SU-DHL-6 (cell line): ENCODE measurements at regions not wholly inside any gene's neighbourhood (a gene's known extent, or its start where the extent isn't known, plus 50 kb on each side); places are given as distances from the start of the nearest gene placed in this dataset.
"Not testable (repeated sequence)": the region's sequence is repeated elsewhere in the genome, so short reads cannot be mapped to it uniquely, and the experiment has no call there.

ENCODE experiments used
- H2AFZ ChIP-seq: fragments of 200-600 bp; sonication (generic); 2 replicates; pipeline ENCODE4 v1.6.1; 2014; ENCODE audit warnings: low read depth, mild to moderate bottlenecking, moderate library complexity, mixed read lengths, antibody characterized with exemption, low read length; ENCODE audit not compliant: severe bottlenecking
- H3F3A ChIP-seq: fragments of 200-600 bp; shearing (Covaris generic); 2 replicates; pipeline ENCODE4 v1.6.0; 2016; ENCODE audit warnings: antibody characterized with exemption, mild to moderate bottlenecking; ENCODE audit not compliant: insufficient read depth
- H3K27ac ChIP-seq: fragments of 200-600 bp; sonication (generic); 2 replicates; pipeline ENCODE4 v1.5.1; 2016; ENCODE audit warnings: low read depth, mild to moderate bottlenecking, low read length, moderate library complexity, mixed read lengths
- H3K27me3 ChIP-seq: fragments of 200-600 bp; sonication (generic), shearing (Covaris generic); 2 replicates; pipeline ENCODE4 v1.6.0; 2014; ENCODE audit warnings: mild to moderate bottlenecking, low read length
- H3K36me3 ChIP-seq: fragments of 200-600 bp; sonication (generic); 2 replicates; pipeline ENCODE4 v1.6.1; 2014; ENCODE audit warnings: mild to moderate bottlenecking, low read length, mixed read lengths
- H3K4me2 ChIP-seq: fragments of 300-600, 200-600 bp; shearing (Covaris generic), sonication (generic); 2 replicates; pipeline ENCODE4 v1.6.0; 2014; ENCODE audit warnings: low read length, low read depth, mild to moderate bottlenecking; ENCODE audit not compliant: poor library complexity, severe bottlenecking
- H3K4me3 ChIP-seq: fragments of 200-600 bp; sonication (generic); 2 replicates; pipeline ENCODE4 v1.5.1; 2014; ENCODE audit warnings: antibody characterized with exemption, low read length, mild to moderate bottlenecking, mixed read lengths; ENCODE audit not compliant: insufficient read depth, poor library complexity, severe bottlenecking
- H3K79me2 ChIP-seq: fragments of 200-600 bp; sonication (generic); 2 replicates; pipeline ENCODE4 v1.6.1; 2014; ENCODE audit warnings: mild to moderate bottlenecking, low read length, moderate library complexity; ENCODE audit not compliant: insufficient read depth
- H3K9ac ChIP-seq: fragments of 200-600 bp; sonication (generic); 2 replicates; pipeline ENCODE4 v1.7.0; 2014; ENCODE audit warnings: mild to moderate bottlenecking, low read length
- H3K9me2 ChIP-seq: fragments of 200-600 bp; sonication (generic); replicated peaks from 2 replicates; pipeline ENCODE4 v1.6.1; 2014; ENCODE audit warnings: low read length; ENCODE audit not compliant: insufficient read depth
- H3K9me3 ChIP-seq: fragments of 200-600 bp; sonication (generic); 2 replicates; pipeline ENCODE4 v1.6.1; 2014; ENCODE audit warnings: low read length, mixed read lengths; ENCODE audit not compliant: insufficient read depth
- H4K20me1 ChIP-seq: fragments of 200-600 bp; sonication (generic); 2 replicates; pipeline ENCODE4 v1.6.1; 2014; ENCODE audit warnings: low read depth, mild to moderate bottlenecking, antibody characterized with exemption, low read length, moderate library complexity, mixed read lengths
- EZH2phosphoT487 ChIP-seq: fragments of 200-600 bp; sonication (generic), shearing (Covaris generic); conservative IDR thresholded peaks from 2 replicates; pipeline ENCODE4 v1.6.1; 2018; ENCODE audit warnings: mild to moderate bottlenecking, antibody characterized with exemption, low read length, moderate library complexity, mixed read lengths
- TF ChIP-seq, protein P1 (sequence below): fragments of 200-600 bp; sonication (generic); IDR thresholded peaks from one replicate; pipeline ENCODE4 v1.5.1; 2017; ENCODE audit warnings: antibody characterized with exemption, mild to moderate bottlenecking, low read length, moderate library complexity; ENCODE audit not compliant: insufficient read depth, poor library complexity, severe bottlenecking

DNA sequence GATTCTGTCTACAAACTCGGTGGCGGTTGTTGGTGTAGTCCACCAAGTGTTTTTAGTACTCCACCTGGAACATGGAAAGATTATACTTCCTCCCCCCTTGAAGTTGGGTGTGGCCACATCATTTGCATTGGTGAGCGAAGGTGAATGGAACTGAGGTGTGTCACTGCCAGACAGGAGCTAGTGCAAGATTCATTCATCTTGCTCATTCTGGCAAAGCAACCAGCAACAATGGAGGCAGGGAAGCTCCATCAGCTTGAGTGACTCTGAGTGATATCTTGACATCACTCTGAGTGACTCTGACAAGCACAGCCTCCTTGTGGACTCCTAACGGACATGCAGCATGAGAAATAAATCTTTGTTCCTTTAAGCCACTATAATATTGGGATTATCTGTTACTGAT, 54.7 kb upstream of the SLC1A4 start:
- H3K9me2 ChIP-seq = no peaks in the 10 kb centered on the region
- no peaks in the 10 kb centered on the region for H3K27me3 ChIP-seq
- H2AFZ ChIP-seq = no peak overlapping the region
- no peaks in the 10 kb centered on the region for H4K20me1 ChIP-seq
- TF ChIP-seq, protein P1, sequence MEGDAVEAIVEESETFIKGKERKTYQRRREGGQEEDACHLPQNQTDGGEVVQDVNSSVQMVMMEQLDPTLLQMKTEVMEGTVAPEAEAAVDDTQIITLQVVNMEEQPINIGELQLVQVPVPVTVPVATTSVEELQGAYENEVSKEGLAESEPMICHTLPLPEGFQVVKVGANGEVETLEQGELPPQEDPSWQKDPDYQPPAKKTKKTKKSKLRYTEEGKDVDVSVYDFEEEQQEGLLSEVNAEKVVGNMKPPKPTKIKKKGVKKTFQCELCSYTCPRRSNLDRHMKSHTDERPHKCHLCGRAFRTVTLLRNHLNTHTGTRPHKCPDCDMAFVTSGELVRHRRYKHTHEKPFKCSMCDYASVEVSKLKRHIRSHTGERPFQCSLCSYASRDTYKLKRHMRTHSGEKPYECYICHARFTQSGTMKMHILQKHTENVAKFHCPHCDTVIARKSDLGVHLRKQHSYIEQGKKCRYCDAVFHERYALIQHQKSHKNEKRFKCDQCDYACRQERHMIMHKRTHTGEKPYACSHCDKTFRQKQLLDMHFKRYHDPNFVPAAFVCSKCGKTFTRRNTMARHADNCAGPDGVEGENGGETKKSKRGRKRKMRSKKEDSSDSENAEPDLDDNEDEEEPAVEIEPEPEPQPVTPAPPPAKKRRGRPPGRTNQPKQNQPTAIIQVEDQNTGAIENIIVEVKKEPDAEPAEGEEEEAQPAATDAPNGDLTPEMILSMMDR = no peak
- no peak for TF ChIP-seq EZH2phosphoT487
- peak overlapping the region; percentile 40 for H3K9ac ChIP-seq
- H3K9me3 ChIP-seq = peaks cover 7% of the 10 kb centered on the region; the same call in 1 of the 2 replicates
- H3K79me2 ChIP-seq = peaks cover 65% of the 10 kb centered on the region
- H3F3A ChIP-seq = peaks cover 72% of the 10 kb centered on the region
- peaks cover 9% of the 10 kb centered on the region; the same call in 1 of the 2 replicates for H3K36me3 ChIP-seq
- H3K4me2 ChIP-seq = peak overlapping the region; percentile 92
- H3K4me3 ChIP-seq = peak overlapping the region; percentile 3
- H3K27ac ChIP-seq = peak overlapping the region; percentile 97

DNA sequence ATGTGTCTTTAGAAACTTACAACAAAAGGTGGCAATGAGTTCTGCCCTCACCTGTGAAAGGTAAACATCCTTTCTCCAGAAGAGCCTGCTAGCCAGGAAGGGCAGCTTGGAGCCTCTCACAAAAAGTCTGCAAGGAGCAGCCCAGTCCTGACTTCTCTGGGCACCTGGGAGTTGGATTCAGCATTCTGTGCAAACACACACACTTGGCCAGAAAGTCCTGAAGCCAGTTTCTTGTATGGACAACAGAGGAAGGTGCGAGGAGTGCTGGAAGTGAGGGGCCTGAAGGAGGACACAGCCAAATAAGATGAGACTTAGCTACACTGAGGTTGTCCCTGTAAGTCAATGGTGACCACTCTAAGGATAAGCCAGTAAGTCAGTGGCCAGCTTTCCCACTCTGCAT, 52.4 kb upstream of the SLC1A4 start:
- no peak overlapping the region for H3K4me3 ChIP-seq
- H3K9ac ChIP-seq = peak overlapping the region; percentile 70
- peaks cover 70% of the 10 kb centered on the region for H3F3A ChIP-seq
- H2AFZ ChIP-seq = no peak overlapping the region
- no peaks in the 10 kb centered on the region for H4K20me1 ChIP-seq
- no peaks in the 10 kb centered on the region for H3K9me2 ChIP-seq
- H3K9me3 ChIP-seq = peaks cover 7% of the 10 kb centered on the region; the same call in 1 of the 2 replicates
- peak overlapping the region; percentile 97 for H3K27ac ChIP-seq
- H3K27me3 ChIP-seq = no peaks in the 10 kb centered on the region
- H3K4me2 ChIP-seq = peak overlapping the region; percentile 93
- peaks cover 42% of the 10 kb centered on the region for H3K79me2 ChIP-seq
- peaks cover 5% of the 10 kb centered on the region; the same call in 1 of the 2 replicates for H3K36me3 ChIP-seq
- TF ChIP-seq EZH2phosphoT487 = no peak
- TF ChIP-seq, protein P1 = no peak

DNA sequence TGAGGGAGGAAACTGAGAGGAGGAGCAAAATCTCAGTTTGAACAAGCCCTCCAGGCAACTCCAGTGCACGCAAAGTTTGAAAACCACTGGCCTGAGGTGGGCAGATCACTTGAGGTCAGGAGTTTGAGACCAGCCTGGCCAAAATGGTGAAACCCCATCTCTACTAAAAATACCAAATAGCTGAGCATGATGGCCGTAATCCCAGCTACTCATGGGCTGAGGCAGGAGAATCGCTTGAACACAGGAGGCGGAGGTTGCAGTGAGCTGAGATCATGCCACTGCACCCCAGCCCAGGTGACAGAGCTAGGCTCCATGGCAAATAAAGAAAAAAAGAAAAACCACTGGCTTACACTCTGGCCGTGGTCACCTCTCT, 51.9 kb upstream of the SLC1A4 start:
- H3K79me2 ChIP-seq = peaks cover 37% of the 10 kb centered on the region; the same call in 1 of the 2 replicates
- peak overlapping the region; percentile 97 for H3K27ac ChIP-seq
- H3K27me3 ChIP-seq, H3K9me3 ChIP-seq, H2AFZ ChIP-seq, H3K36me3 ChIP-seq, H4K20me1 ChIP-seq, H3K9me2 ChIP-seq: not testable (repeated sequence)
- H3K4me2 ChIP-seq = peak overlapping the region; percentile 93
- peaks cover 65% of the 10 kb centered on the region for H3F3A ChIP-seq
- H3K4me3 ChIP-seq = peak overlapping the region; percentile 49
- peak overlapping the region; percentile 70 for H3K9ac ChIP-seq

DNA sequence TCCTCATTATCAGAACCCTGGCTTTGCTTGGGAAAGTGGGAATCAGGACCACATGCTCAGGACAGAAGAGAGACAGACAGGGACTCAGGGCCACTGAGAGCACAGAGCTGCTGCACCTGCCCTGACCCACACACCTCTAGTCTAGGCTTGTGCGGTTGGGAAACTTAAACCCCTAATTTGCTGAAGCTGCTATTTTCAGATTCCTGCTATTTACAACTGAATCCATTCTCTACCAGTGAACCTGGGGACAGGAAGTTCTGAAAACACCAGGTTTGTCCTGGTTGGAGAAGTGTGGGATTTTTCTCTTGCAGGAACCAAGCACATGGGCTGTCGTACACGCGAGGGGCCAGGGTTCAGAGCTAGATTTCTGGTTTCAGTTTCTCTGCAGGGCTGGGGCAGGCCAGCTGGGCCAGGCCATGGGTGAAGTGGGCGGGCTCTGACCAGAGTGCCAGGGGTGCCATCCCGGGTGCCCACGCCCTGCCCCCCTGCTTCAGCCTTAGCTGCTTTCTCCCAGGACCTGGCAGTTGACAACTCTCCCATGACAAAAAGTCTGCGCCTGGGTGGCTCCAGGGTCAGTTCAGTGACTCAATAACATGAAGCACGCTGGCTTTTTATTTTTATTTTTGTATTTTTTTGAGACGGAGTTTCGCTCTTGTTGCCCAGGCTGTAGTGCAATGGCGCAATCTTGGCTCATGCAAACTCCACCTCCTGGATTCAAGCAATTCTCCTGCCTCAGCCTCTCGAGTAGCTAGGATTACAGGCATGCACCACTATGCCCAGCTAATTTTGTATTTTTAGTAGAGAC, 51.3 kb upstream of the SLC1A4 start:
- Histone ChIP-seq H3F3A (peaks cover 59% of the 10 kb centered on the region), H3K36me3 (peaks cover 5% of the 10 kb centered on the region; the same call in 1 of the 2 replicates), H3K9ac (peak overlapping the region; percentile 70), H2AFZ (no peak overlapping the region), H3K27ac (peak overlapping the region; percentile 97), H4K20me1 (no peaks in the 10 kb centered on the region), H3K4me3 (peak overlapping the region; percentile 49), H3K9me3 (peaks cover 7% of the 10 kb centered on the region; the same call in 1 of the 2 replicates), H3K9me2 (no peaks in the 10 kb centered on the region), H3K27me3 (no peaks in the 10 kb centered on the region), H3K79me2 (peaks cover 31% of the 10 kb centered on the region; the same call in 1 of the 2 replicates), H3K4me2 (peak overlapping the region; percentile 93)
- TF ChIP-seq, protein P1 = no peak
- no peak for TF ChIP-seq EZH2phosphoT487
